ENCODE measurements at regions not wholly inside any gene's neighbourhood (a gene's known extent, or its start where the extent isn't known, plus 50 kb on each side); places are given as distances from the start of the nearest gene placed in this dataset.

GRCh38 chr9:124179196-124180071, 78.3 kb upstream of the NEK6 start:
- no peaks in the 10 kb centered on the region for H3K9me3 ChIP-seq (ENCODE audit: low read depth)
- H3K36me3 ChIP-seq (replicated peaks; ENCODE audit: insufficient read depth, low read depth): no peaks in the 10 kb centered on the region
- no peaks in the 10 kb centered on the region for H3K9me2 ChIP-seq (replicated peaks; ENCODE audit: insufficient read depth)
- H3K4me3 ChIP-seq: no peak overlapping the region
- H3K4me2 ChIP-seq: no peak overlapping the region
- no peaks in the 10 kb centered on the region for H4K20me1 ChIP-seq (ENCODE audit: insufficient read depth, poor library complexity, severe bottlenecking)
- no peaks in the 10 kb centered on the region for H3K79me2 ChIP-seq
- H3K4me1 ChIP-seq (ENCODE audit: insufficient read depth): no peaks in the 10 kb centered on the region
- WGBS (ENCODE audit: low lambda C conversion rate, missing lambda C conversion rate): 85% methylated on average over 19 of the region's 19 CpGs
- no peak overlapping the region for H3K27ac ChIP-seq
- no peak for DNase-seq (ENCODE audit: low spot score)
- H3K27me3 ChIP-seq: peaks cover 3% of the 10 kb centered on the region
- TF ChIP-seq EZH2phosphoT487 (IDR thresholded peaks at IDR 0.05; ENCODE audit: low read depth, severe bottlenecking, unreplicated experiment) (no peak), EZH2 (IDR thresholded peaks at IDR 0.05; ENCODE audit: borderline replicate concordance) (no peak)
- TF ChIP-seq, protein P1, sequence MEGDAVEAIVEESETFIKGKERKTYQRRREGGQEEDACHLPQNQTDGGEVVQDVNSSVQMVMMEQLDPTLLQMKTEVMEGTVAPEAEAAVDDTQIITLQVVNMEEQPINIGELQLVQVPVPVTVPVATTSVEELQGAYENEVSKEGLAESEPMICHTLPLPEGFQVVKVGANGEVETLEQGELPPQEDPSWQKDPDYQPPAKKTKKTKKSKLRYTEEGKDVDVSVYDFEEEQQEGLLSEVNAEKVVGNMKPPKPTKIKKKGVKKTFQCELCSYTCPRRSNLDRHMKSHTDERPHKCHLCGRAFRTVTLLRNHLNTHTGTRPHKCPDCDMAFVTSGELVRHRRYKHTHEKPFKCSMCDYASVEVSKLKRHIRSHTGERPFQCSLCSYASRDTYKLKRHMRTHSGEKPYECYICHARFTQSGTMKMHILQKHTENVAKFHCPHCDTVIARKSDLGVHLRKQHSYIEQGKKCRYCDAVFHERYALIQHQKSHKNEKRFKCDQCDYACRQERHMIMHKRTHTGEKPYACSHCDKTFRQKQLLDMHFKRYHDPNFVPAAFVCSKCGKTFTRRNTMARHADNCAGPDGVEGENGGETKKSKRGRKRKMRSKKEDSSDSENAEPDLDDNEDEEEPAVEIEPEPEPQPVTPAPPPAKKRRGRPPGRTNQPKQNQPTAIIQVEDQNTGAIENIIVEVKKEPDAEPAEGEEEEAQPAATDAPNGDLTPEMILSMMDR (IDR thresholded peaks at IDR 0.05; ENCODE audit: poor library complexity): no peak
- H2AFZ ChIP-seq: no peak overlapping the region

- H3K9me3 ChIP-seq (ENCODE audit: low read depth): no peaks in the 10 kb centered on the region
- no peaks in the 10 kb centered on the region for H3K4me1 ChIP-seq (ENCODE audit: insufficient read depth)
- WGBS (ENCODE audit: low lambda C conversion rate, missing lambda C conversion rate): 50% methylated on average over 7 of the region's 7 CpGs
- H3K79me2 ChIP-seq: no peaks in the 10 kb centered on the region
- peaks cover 3% of the 10 kb centered on the region for H3K27me3 ChIP-seq
- no peaks in the 10 kb centered on the region for H3K36me3 ChIP-seq (replicated peaks; ENCODE audit: insufficient read depth, low read depth)
- H4K20me1 ChIP-seq (ENCODE audit: insufficient read depth, poor library complexity, severe bottlenecking): no peaks in the 10 kb centered on the region
- no peak overlapping the region for H3K27ac ChIP-seq
- no peak overlapping the region for H3K4me2 ChIP-seq
- H3K4me3 ChIP-seq: no peak overlapping the region
- no peak overlapping the region for H2AFZ ChIP-seq
- TF ChIP-seq, protein P1 (IDR thresholded peaks at IDR 0.05; ENCODE audit: poor library complexity): no peak
- no peak for TF ChIP-seq EZH2 (IDR thresholded peaks at IDR 0.05; ENCODE audit: borderline replicate concordance)
- TF ChIP-seq EZH2phosphoT487 (IDR thresholded peaks at IDR 0.05; ENCODE audit: low read depth, severe bottlenecking, unreplicated experiment): no peak
- H3K9me2 ChIP-seq (replicated peaks; ENCODE audit: insufficient read depth): no peaks in the 10 kb centered on the region
- DNase-seq (ENCODE audit: low spot score): peak; percentile 64
Measured at GRCh38 chr9:124180557-124180956, 77.2 kb upstream of the NEK6 start.

DNA sequence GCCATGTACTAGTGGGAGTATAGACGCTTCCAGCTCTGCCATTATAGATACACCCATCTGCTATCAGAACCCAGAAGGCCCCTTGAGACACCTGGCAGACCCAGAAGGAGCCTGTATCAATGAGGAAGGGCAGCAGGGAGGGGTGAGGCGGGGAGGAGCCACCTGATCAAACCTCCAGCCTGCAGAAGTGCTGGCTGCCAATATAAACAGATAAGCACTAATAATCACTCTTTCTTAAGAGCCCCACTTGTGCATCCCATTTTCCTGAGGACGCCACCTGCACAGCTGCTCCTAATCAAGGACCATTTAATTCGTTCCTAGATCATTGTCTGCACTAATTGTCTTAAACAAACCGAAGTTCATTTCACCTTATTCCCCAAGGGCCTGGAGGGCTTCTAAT, 75.0 kb upstream of the NEK6 start:
- no peaks in the 10 kb centered on the region for H3K9me2 ChIP-seq (replicated peaks; ENCODE audit: insufficient read depth)
- TF ChIP-seq EZH2 (IDR thresholded peaks at IDR 0.05; ENCODE audit: borderline replicate concordance): no peak
- TF ChIP-seq, protein P1 (IDR thresholded peaks at IDR 0.05; ENCODE audit: poor library complexity): no peak
- no peak for TF ChIP-seq EZH2phosphoT487 (IDR thresholded peaks at IDR 0.05; ENCODE audit: low read depth, severe bottlenecking, unreplicated experiment)
- H3K9me3 ChIP-seq (ENCODE audit: low read depth): no peaks in the 10 kb centered on the region
- H2AFZ ChIP-seq: no peak overlapping the region
- H3K79me2 ChIP-seq: no peaks in the 10 kb centered on the region
- no peak for DNase-seq (ENCODE audit: low spot score)
- no peaks in the 10 kb centered on the region for H3K36me3 ChIP-seq (replicated peaks; ENCODE audit: insufficient read depth, low read depth)
- no peaks in the 10 kb centered on the region for H3K4me1 ChIP-seq (ENCODE audit: insufficient read depth)
- H3K4me3 ChIP-seq: no peak overlapping the region
- no peaks in the 10 kb centered on the region for H4K20me1 ChIP-seq (ENCODE audit: insufficient read depth, poor library complexity, severe bottlenecking)
- no peak overlapping the region for H3K4me2 ChIP-seq
- no peak overlapping the region for H3K27ac ChIP-seq
- H3K27me3 ChIP-seq: peaks cover 3% of the 10 kb centered on the region
- 75% methylated on average over 5 of the region's 5 CpGs for WGBS (ENCODE audit: low lambda C conversion rate, missing lambda C conversion rate)
